Stimulated activated effector memory CD8-positive, alpha-beta T cell treated with anti-CD3 and anti-CD28 coated beads, Interleukin-12 subunit alpha, Interleukin-12 subunit beta, amount 100 ng/mL, for 72 hours (primary cell): ENCODE measurements at regions not wholly inside any gene's neighbourhood (a gene's known extent, or its start where the extent isn't known, plus 50 kb on each side); places are given as distances from the start of the nearest gene placed in this dataset.
"Not testable (repeated sequence)": the region's sequence is repeated elsewhere in the genome, so short reads cannot be mapped to it uniquely, and the experiment has no call there.

ENCODE experiments used
- ATAC-seq: fragments of 150-1000 bp; cut with Tn5 transposase; 2 replicates; pipeline ENCODE4 v1.10.0; 2021
- DNase-seq, 2 donors: peaks; one replicate each; pipeline ENCODE4 v3.0.0; 2021 to 2022; ENCODE audit warnings: low spot score in 2 of 2
- H3K27ac Mint-ChIP-seq: one replicate; pipeline ENCODE4 v1.8.0; 2022; ENCODE audit warnings: mild to moderate bottlenecking, mixed read lengths
- H3K36me3 Mint-ChIP-seq: one replicate; pipeline ENCODE4 v1.8.0; 2022; ENCODE audit warnings: mild to moderate bottlenecking, mixed read lengths
- H3K4me1 Mint-ChIP-seq: one replicate; pipeline ENCODE4 v1.8.0; 2022; ENCODE audit warnings: mixed read lengths
- H3K4me3 Mint-ChIP-seq: one replicate; pipeline ENCODE4 v1.8.0; 2022; ENCODE audit warnings: mild to moderate bottlenecking, mixed read lengths
- H3K9me3 Mint-ChIP-seq: one replicate; pipeline ENCODE4 v1.8.0; 2022; ENCODE audit warnings: mixed read lengths

- Mint-ChIP-seq H3K4me3 (no peak overlapping the region), H3K9me3 (peaks cover 29% of the 10 kb centered on the region), H3K4me1 (no peaks in the 10 kb centered on the region), H3K27ac (no peak overlapping the region), H3K36me3 (no peaks in the 10 kb centered on the region)
- ATAC-seq (no peak), DNase-seq (no peak)
These were observed 155.2 kb upstream of the ISL1 start for GRCh38 chr5:51227963-51228470.

GRCh38 chr5:51230336-51230735 is 152.9 kb upstream of the ISL1 start:
- ATAC-seq (no peak), DNase-seq (no peak)
- Mint-ChIP-seq H3K36me3 (no peaks in the 10 kb centered on the region), H3K27ac (no peak overlapping the region), H3K4me1 (no peaks in the 10 kb centered on the region), H3K9me3 (peaks cover 26% of the 10 kb centered on the region), H3K4me3 (no peak overlapping the region)

- H3K4me3 Mint-ChIP-seq, result no peak overlapping the region
- no peak for ATAC-seq
- H3K9me3 Mint-ChIP-seq, result peaks cover 15% of the 10 kb centered on the region
- DNase-seq, result no peak
- no peak overlapping the region for H3K27ac Mint-ChIP-seq
- H3K36me3 Mint-ChIP-seq, result no peaks in the 10 kb centered on the region
- H3K4me1 Mint-ChIP-seq, result no peaks in the 10 kb centered on the region
These were observed 140.8 kb upstream of the ISL1 start for GRCh38 chr5:51242456-51242855.

GRCh38 chr5:51250957-51251356 is 132.3 kb upstream of the ISL1 start:
- H3K4me1 Mint-ChIP-seq, H3K27ac Mint-ChIP-seq, ATAC-seq, H3K4me3 Mint-ChIP-seq, DNase-seq, H3K9me3 Mint-ChIP-seq, H3K36me3 Mint-ChIP-seq: not testable (repeated sequence)

GRCh38 chr5:51271261-51271660 is 112.0 kb upstream of the ISL1 start:
- Mint-ChIP-seq H3K9me3 (peaks cover 11% of the 10 kb centered on the region), H3K36me3 (no peaks in the 10 kb centered on the region), H3K4me1 (no peaks in the 10 kb centered on the region), H3K4me3 (no peak overlapping the region), H3K27ac (no peak overlapping the region)
- DNase-seq (no peak), ATAC-seq (no peak)

- Mint-ChIP-seq H3K4me3 (no peak overlapping the region), H3K27ac (no peak overlapping the region), H3K9me3 (peaks cover 7% of the 10 kb centered on the region), H3K4me1 (no peaks in the 10 kb centered on the region), H3K36me3 (no peaks in the 10 kb centered on the region)
- ATAC-seq, result no peak
- no peak for DNase-seq
These were observed 110.2 kb upstream of the ISL1 start for GRCh38 chr5:51273021-51273420.

GRCh38 chr5:51273871-51274270 is 109.4 kb upstream of the ISL1 start:
- H3K36me3 Mint-ChIP-seq, result no peaks in the 10 kb centered on the region
- ATAC-seq (no peak), DNase-seq (no peak)
- no peak overlapping the region for H3K27ac Mint-ChIP-seq
- peaks cover 7% of the 10 kb centered on the region for H3K9me3 Mint-ChIP-seq
- H3K4me1 Mint-ChIP-seq, result no peaks in the 10 kb centered on the region
- H3K4me3 Mint-ChIP-seq, result no peak overlapping the region

GRCh38 chr5:51275428-51275827 is 107.8 kb upstream of the ISL1 start:
- Mint-ChIP-seq H3K9me3 (peaks cover 7% of the 10 kb centered on the region), H3K4me3 (no peak overlapping the region), H3K4me1 (no peaks in the 10 kb centered on the region), H3K27ac (no peak overlapping the region), H3K36me3 (no peaks in the 10 kb centered on the region)
- no peak for ATAC-seq
- no peak for DNase-seq

- Mint-ChIP-seq H3K4me1 (no peaks in the 10 kb centered on the region), H3K9me3 (peaks cover 7% of the 10 kb centered on the region), H3K4me3 (no peak overlapping the region), H3K36me3 (no peaks in the 10 kb centered on the region), H3K27ac (no peak overlapping the region)
- ATAC-seq (no peak), DNase-seq (no peak)
These were observed 107.0 kb upstream of the ISL1 start for GRCh38 chr5:51276250-51276649.

- H3K4me3 Mint-ChIP-seq, result no peak overlapping the region
- H3K9me3 Mint-ChIP-seq, result peaks cover 4% of the 10 kb centered on the region
- H3K27ac Mint-ChIP-seq, result no peak overlapping the region
- H3K4me1 Mint-ChIP-seq, result no peaks in the 10 kb centered on the region
- no peaks in the 10 kb centered on the region for H3K36me3 Mint-ChIP-seq
- no peak for ATAC-seq
- no peak for DNase-seq
These were observed 104.7 kb upstream of the ISL1 start for GRCh38 chr5:51278539-51278938.

- DNase-seq, result no peak
- no peaks in the 10 kb centered on the region for H3K4me1 Mint-ChIP-seq
- H3K4me3 Mint-ChIP-seq, result no peak overlapping the region
- ATAC-seq, result no peak
- peaks cover 7% of the 10 kb centered on the region for H3K9me3 Mint-ChIP-seq
- H3K27ac Mint-ChIP-seq, result no peak overlapping the region
- H3K36me3 Mint-ChIP-seq, result no peaks in the 10 kb centered on the region
These were observed 103.1 kb upstream of the ISL1 start for GRCh38 chr5:51279983-51280706.

GRCh38 chr5:51286046-51286445 is 97.2 kb upstream of the ISL1 start:
- Mint-ChIP-seq H3K4me3 (no peak overlapping the region), H3K36me3 (no peaks in the 10 kb centered on the region), H3K4me1 (no peaks in the 10 kb centered on the region), H3K9me3 (peaks cover 5% of the 10 kb centered on the region), H3K27ac (no peak overlapping the region)
- DNase-seq (no peak), ATAC-seq (no peak)

GRCh38 chr5:51302343-51302742 is 80.9 kb upstream of the ISL1 start:
- H3K4me1 Mint-ChIP-seq, result no peaks in the 10 kb centered on the region
- H3K36me3 Mint-ChIP-seq, result no peaks in the 10 kb centered on the region
- ATAC-seq, result no peak
- DNase-seq, result no peak
- H3K4me3 Mint-ChIP-seq, result no peak overlapping the region
- peaks cover 14% of the 10 kb centered on the region for H3K9me3 Mint-ChIP-seq
- H3K27ac Mint-ChIP-seq, result no peak overlapping the region

GRCh38 chr5:51326844-51327243 is 56.4 kb upstream of the ISL1 start:
- H3K4me3 Mint-ChIP-seq, result no peak overlapping the region
- peaks cover 5% of the 10 kb centered on the region for H3K9me3 Mint-ChIP-seq
- H3K27ac Mint-ChIP-seq, result no peak overlapping the region
- no peaks in the 10 kb centered on the region for H3K36me3 Mint-ChIP-seq
- ATAC-seq, result no peak
- no peaks in the 10 kb centered on the region for H3K4me1 Mint-ChIP-seq
- DNase-seq, result no peak
